ENCODE measurements at regions not wholly inside any gene's neighbourhood (a gene's known extent, or its start where the extent isn't known, plus 50 kb on each side); places are given as distances from the start of the nearest gene placed in this dataset.

DNA sequence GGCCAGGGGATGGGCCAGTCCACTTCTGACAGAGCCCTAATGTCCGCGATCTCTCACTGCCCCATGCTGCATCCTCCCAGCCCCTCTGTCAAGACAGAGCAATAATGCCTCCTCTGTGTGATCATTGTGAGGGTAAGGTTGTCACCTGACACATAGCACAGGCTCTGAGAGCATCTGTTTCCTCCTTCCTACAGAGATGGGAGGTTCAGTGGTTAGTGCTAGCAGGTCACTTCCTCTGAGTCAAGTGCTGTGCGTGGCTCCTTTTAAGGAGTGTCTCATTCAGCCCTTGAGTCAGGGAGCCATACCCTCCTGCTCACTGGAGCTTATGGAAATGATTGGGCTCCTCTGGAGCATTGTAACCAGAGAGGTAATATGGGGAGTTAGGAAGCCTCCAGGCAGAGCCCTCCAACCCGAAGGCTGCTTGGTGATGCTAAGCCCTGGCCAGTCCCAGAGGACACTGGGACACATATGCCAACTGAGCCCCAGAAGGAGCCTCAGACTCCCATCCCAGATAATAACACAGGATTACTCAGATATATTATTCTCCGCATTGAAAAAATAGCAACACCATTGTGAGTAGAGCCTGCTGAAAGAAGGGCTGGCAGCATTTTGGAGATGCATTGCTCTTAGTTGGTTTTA, 189.0 kb downstream of the GALNT1 start:
- TF ChIP-seq, protein P1, sequence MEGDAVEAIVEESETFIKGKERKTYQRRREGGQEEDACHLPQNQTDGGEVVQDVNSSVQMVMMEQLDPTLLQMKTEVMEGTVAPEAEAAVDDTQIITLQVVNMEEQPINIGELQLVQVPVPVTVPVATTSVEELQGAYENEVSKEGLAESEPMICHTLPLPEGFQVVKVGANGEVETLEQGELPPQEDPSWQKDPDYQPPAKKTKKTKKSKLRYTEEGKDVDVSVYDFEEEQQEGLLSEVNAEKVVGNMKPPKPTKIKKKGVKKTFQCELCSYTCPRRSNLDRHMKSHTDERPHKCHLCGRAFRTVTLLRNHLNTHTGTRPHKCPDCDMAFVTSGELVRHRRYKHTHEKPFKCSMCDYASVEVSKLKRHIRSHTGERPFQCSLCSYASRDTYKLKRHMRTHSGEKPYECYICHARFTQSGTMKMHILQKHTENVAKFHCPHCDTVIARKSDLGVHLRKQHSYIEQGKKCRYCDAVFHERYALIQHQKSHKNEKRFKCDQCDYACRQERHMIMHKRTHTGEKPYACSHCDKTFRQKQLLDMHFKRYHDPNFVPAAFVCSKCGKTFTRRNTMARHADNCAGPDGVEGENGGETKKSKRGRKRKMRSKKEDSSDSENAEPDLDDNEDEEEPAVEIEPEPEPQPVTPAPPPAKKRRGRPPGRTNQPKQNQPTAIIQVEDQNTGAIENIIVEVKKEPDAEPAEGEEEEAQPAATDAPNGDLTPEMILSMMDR (IDR thresholded peaks at IDR 0.05): no peak
- no peak for TF ChIP-seq POLR2A (IDR thresholded peaks at IDR 0.05)
